ENCODE measurements at regions not wholly inside any gene's neighbourhood (a gene's known extent, or its start where the extent isn't known, plus 50 kb on each side); places are given as distances from the start of the nearest gene placed in this dataset.

GRCh38 chr11:82676483-82677094 is 57.1 kb downstream of the FAM181B start:
- H3K9ac ChIP-seq (ENCODE audit: low read length in 5 of 5): no peak overlapping the region
- no peak overlapping the region for H3K27ac ChIP-seq (ENCODE audit: low read depth, low read length)
- H3K4me3 ChIP-seq (ENCODE audit: low read depth in 1 of 5, low read length in 5 of 5): no peak overlapping the region
- H3K9me3 ChIP-seq (ENCODE audit: control insufficient read depth in 5 of 5, low read length in 5 of 5): peaks cover 0 to 1% (median 0%) of the 10 kb centered on the region in 5 donors
- no peaks in the 10 kb centered on the region for H3K4me1 ChIP-seq (ENCODE audit: control insufficient read depth in 5 of 5, insufficient read depth in 5 of 5, low read length in 5 of 5)
- no peaks in the 10 kb centered on the region for H3K27me3 ChIP-seq (ENCODE audit: control insufficient read depth in 5 of 5, insufficient read depth in 4 of 5, low read length in 5 of 5)
- H3K36me3 ChIP-seq (ENCODE audit: control insufficient read depth in 5 of 5, insufficient read depth in 5 of 5, low read length in 5 of 5): no peaks in the 10 kb centered on the region

- Histone ChIP-seq H3K4me1 (ENCODE audit: control insufficient read depth in 5 of 5, insufficient read depth in 5 of 5, low read length in 5 of 5) (no peaks in the 10 kb centered on the region), H3K9me3 (ENCODE audit: control insufficient read depth in 5 of 5, low read length in 5 of 5) (no peaks in the 10 kb centered on the region), H3K27ac (ENCODE audit: low read depth, low read length) (no peak overlapping the region), H3K9ac (ENCODE audit: low read length in 5 of 5) (no peak overlapping the region), H3K36me3 (ENCODE audit: control insufficient read depth in 5 of 5, insufficient read depth in 5 of 5, low read length in 5 of 5) (no peaks in the 10 kb centered on the region), H3K27me3 (ENCODE audit: control insufficient read depth in 5 of 5, insufficient read depth in 4 of 5, low read length in 5 of 5) (no peaks in the 10 kb centered on the region), H3K4me3 (ENCODE audit: low read depth in 1 of 5, low read length in 5 of 5) (no peak overlapping the region)
Measured at GRCh38 chr11:82675838-82676237, 57.8 kb downstream of the FAM181B start.

GRCh38 chr11:82673631-82674030 is 60.0 kb downstream of the FAM181B start:
- Histone ChIP-seq H3K9me3 (ENCODE audit: control insufficient read depth in 5 of 5, low read length in 5 of 5) (peaks cover 0 to 3% (median 0%) of the 10 kb centered on the region in 5 donors), H3K4me3 (ENCODE audit: low read depth in 1 of 5, low read length in 5 of 5) (no peak overlapping the region), H3K36me3 (ENCODE audit: control insufficient read depth in 5 of 5, insufficient read depth in 5 of 5, low read length in 5 of 5) (no peaks in the 10 kb centered on the region), H3K27ac (ENCODE audit: low read depth, low read length) (no peak overlapping the region), H3K4me1 (ENCODE audit: control insufficient read depth in 5 of 5, insufficient read depth in 5 of 5, low read length in 5 of 5) (no peaks in the 10 kb centered on the region), H3K27me3 (ENCODE audit: control insufficient read depth in 5 of 5, insufficient read depth in 4 of 5, low read length in 5 of 5) (no peaks in the 10 kb centered on the region), H3K9ac (ENCODE audit: low read length in 5 of 5) (no peak overlapping the region)

GRCh38 chr11:82671451-82671850 is 62.2 kb downstream of the FAM181B start:
- no peak overlapping the region for H3K4me3 ChIP-seq (ENCODE audit: low read depth in 1 of 5, low read length in 5 of 5)
- no peaks in the 10 kb centered on the region for H3K4me1 ChIP-seq (ENCODE audit: control insufficient read depth in 5 of 5, insufficient read depth in 5 of 5, low read length in 5 of 5)
- H3K36me3 ChIP-seq (ENCODE audit: control insufficient read depth in 5 of 5, insufficient read depth in 5 of 5, low read length in 5 of 5): no peaks in the 10 kb centered on the region
- H3K27me3 ChIP-seq (ENCODE audit: control insufficient read depth in 5 of 5, insufficient read depth in 4 of 5, low read length in 5 of 5): no peaks in the 10 kb centered on the region
- no peak overlapping the region for H3K27ac ChIP-seq (ENCODE audit: low read depth, low read length)
- no peak overlapping the region for H3K9ac ChIP-seq (ENCODE audit: low read length in 5 of 5)
- peaks cover 0 to 3% (median 0%) of the 10 kb centered on the region in 5 donors for H3K9me3 ChIP-seq (ENCODE audit: control insufficient read depth in 5 of 5, low read length in 5 of 5)

- H3K27ac ChIP-seq (ENCODE audit: low read depth, low read length): no peak overlapping the region
- H3K9me3 ChIP-seq (ENCODE audit: control insufficient read depth in 5 of 5, low read length in 5 of 5): no peaks in the 10 kb centered on the region
- H3K4me3 ChIP-seq (ENCODE audit: low read depth in 1 of 5, low read length in 5 of 5): no peak overlapping the region
- H3K27me3 ChIP-seq (ENCODE audit: control insufficient read depth in 5 of 5, insufficient read depth in 4 of 5, low read length in 5 of 5): no peaks in the 10 kb centered on the region
- peaks cover 0 to 4% (median 0%) of the 10 kb centered on the region in 5 donors for H3K4me1 ChIP-seq (ENCODE audit: control insufficient read depth in 5 of 5, insufficient read depth in 5 of 5, low read length in 5 of 5)
- no peaks in the 10 kb centered on the region for H3K36me3 ChIP-seq (ENCODE audit: control insufficient read depth in 5 of 5, insufficient read depth in 5 of 5, low read length in 5 of 5)
- H3K9ac ChIP-seq (ENCODE audit: low read length in 5 of 5): no peak overlapping the region
Measured at GRCh38 chr11:82663535-82663934, 70.1 kb downstream of the FAM181B start.

- Histone ChIP-seq H3K4me1 (ENCODE audit: control insufficient read depth in 5 of 5, insufficient read depth in 5 of 5, low read length in 5 of 5) (no peaks in the 10 kb centered on the region), H3K9me3 (ENCODE audit: control insufficient read depth in 5 of 5, low read length in 5 of 5) (no peaks in the 10 kb centered on the region)
Measured at GRCh38 chr11:82653752-82654151, 79.9 kb downstream of the FAM181B start.

GRCh38 chr11:82639251-82639650 is 94.4 kb downstream of the FAM181B start:
- Histone ChIP-seq H3K27ac (ENCODE audit: low read depth, low read length) (no peak overlapping the region), H3K9ac (ENCODE audit: low read length in 5 of 5) (no peak overlapping the region), H3K4me1 (ENCODE audit: control insufficient read depth in 5 of 5, insufficient read depth in 5 of 5, low read length in 5 of 5) (peaks cover 0 to 19% (median 8%) of the 10 kb centered on the region in 5 donors), H3K36me3 (ENCODE audit: control insufficient read depth in 5 of 5, insufficient read depth in 5 of 5, low read length in 5 of 5) (no peaks in the 10 kb centered on the region), H3K9me3 (ENCODE audit: control insufficient read depth in 5 of 5, low read length in 5 of 5) (no peaks in the 10 kb centered on the region), H3K27me3 (ENCODE audit: control insufficient read depth in 5 of 5, insufficient read depth in 4 of 5, low read length in 5 of 5) (no peaks in the 10 kb centered on the region), H3K4me3 (ENCODE audit: low read depth in 1 of 5, low read length in 5 of 5) (no peak overlapping the region)

More at GRCh38 chr11:82653752-82654151, 79.9 kb downstream of the FAM181B start:
- Histone ChIP-seq H3K27me3 (ENCODE audit: control insufficient read depth in 5 of 5, insufficient read depth in 4 of 5, low read length in 5 of 5) (no peaks in the 10 kb centered on the region), H3K4me3 (ENCODE audit: low read depth in 1 of 5, low read length in 5 of 5) (no peak overlapping the region), H3K9ac (ENCODE audit: low read length in 5 of 5) (no peak overlapping the region), H3K27ac (ENCODE audit: low read depth, low read length) (no peak overlapping the region), H3K36me3 (ENCODE audit: control insufficient read depth in 5 of 5, insufficient read depth in 5 of 5, low read length in 5 of 5) (no peaks in the 10 kb centered on the region)

- no peak overlapping the region for H3K27ac ChIP-seq (ENCODE audit: low read depth, low read length)
- no peaks in the 10 kb centered on the region for H3K36me3 ChIP-seq (ENCODE audit: control insufficient read depth in 5 of 5, insufficient read depth in 5 of 5, low read length in 5 of 5)
- H3K9ac ChIP-seq (ENCODE audit: low read length in 5 of 5): no peak overlapping the region
- no peaks in the 10 kb centered on the region for H3K9me3 ChIP-seq (ENCODE audit: control insufficient read depth in 5 of 5, low read length in 5 of 5)
- H3K27me3 ChIP-seq (ENCODE audit: control insufficient read depth in 5 of 5, insufficient read depth in 4 of 5, low read length in 5 of 5): no peaks in the 10 kb centered on the region
- H3K4me3 ChIP-seq (ENCODE audit: low read depth in 1 of 5, low read length in 5 of 5): no peak overlapping the region
- H3K4me1 ChIP-seq (ENCODE audit: control insufficient read depth in 5 of 5, insufficient read depth in 5 of 5, low read length in 5 of 5): peaks cover 0 to 20% (median 8%) of the 10 kb centered on the region in 5 donors
Measured at GRCh38 chr11:82636615-82637014, 97.0 kb downstream of the FAM181B start.

- H3K27me3 ChIP-seq (ENCODE audit: control insufficient read depth in 5 of 5, insufficient read depth in 4 of 5, low read length in 5 of 5): no peaks in the 10 kb centered on the region
- no peak overlapping the region for H3K9ac ChIP-seq (ENCODE audit: low read length in 5 of 5)
- H3K4me1 ChIP-seq (ENCODE audit: control insufficient read depth in 5 of 5, insufficient read depth in 5 of 5, low read length in 5 of 5): peaks cover 0 to 16% (median 2%) of the 10 kb centered on the region in 5 donors
- H3K36me3 ChIP-seq (ENCODE audit: control insufficient read depth in 5 of 5, insufficient read depth in 5 of 5, low read length in 5 of 5): no peaks in the 10 kb centered on the region
- no peaks in the 10 kb centered on the region for H3K9me3 ChIP-seq (ENCODE audit: control insufficient read depth in 5 of 5, low read length in 5 of 5)
- H3K4me3 ChIP-seq (ENCODE audit: low read depth in 1 of 5, low read length in 5 of 5): no peak overlapping the region
- no peak overlapping the region for H3K27ac ChIP-seq (ENCODE audit: low read depth, low read length)
Measured at GRCh38 chr11:82634091-82634490, 99.6 kb downstream of the FAM181B start.

- no peak overlapping the region for H3K27ac ChIP-seq (ENCODE audit: low read depth, low read length)
Measured at GRCh38 chr11:82631722-82632630, 101.7 kb downstream of the FAM181B start.

More at GRCh38 chr11:82631722-82632630, 101.7 kb downstream of the FAM181B start:
- Histone ChIP-seq H3K4me1 (ENCODE audit: control insufficient read depth in 5 of 5, insufficient read depth in 5 of 5, low read length in 5 of 5) (peaks cover 0 to 12% (median 2%) of the 10 kb centered on the region in 5 donors), H3K36me3 (ENCODE audit: control insufficient read depth in 5 of 5, insufficient read depth in 5 of 5, low read length in 5 of 5) (no peaks in the 10 kb centered on the region), H3K9me3 (ENCODE audit: control insufficient read depth in 5 of 5, low read length in 5 of 5) (peaks cover 0 to 7% (median 6%) of the 10 kb centered on the region in 5 donors), H3K9ac (ENCODE audit: low read length in 5 of 5) (no peak overlapping the region), H3K4me3 (ENCODE audit: low read depth in 1 of 5, low read length in 5 of 5) (no peak overlapping the region), H3K27me3 (ENCODE audit: control insufficient read depth in 5 of 5, insufficient read depth in 4 of 5, low read length in 5 of 5) (no peaks in the 10 kb centered on the region)

Data from subcutaneous abdominal adipose tissue (tissue), 5 donors.